SK-N-SH (cell line): ENCODE measurements at regions not wholly inside any gene's neighbourhood (a gene's known extent, or its start where the extent isn't known, plus 50 kb on each side); places are given as distances from the start of the nearest gene placed in this dataset.

Experiments
- YY1 ChIP-seq: IDR thresholded peaks from 2 replicates; pipeline ENCODE4 v1.4.0; 2012; ENCODE audit warnings: low read depth, mild to moderate bottlenecking
- TF ChIP-seq, protein P1 (sequence below): fragments of 200-600 bp; sonication (generic); IDR thresholded peaks from 2 replicates; pipeline ENCODE4 v1.6.1; 2017; ENCODE audit warnings: antibody characterized with exemption, mild to moderate bottlenecking, moderate library complexity
- TF ChIP-seq, protein P2 (sequence below): IDR thresholded peaks from 2 replicates; pipeline ENCODE4; 2012

DNA sequence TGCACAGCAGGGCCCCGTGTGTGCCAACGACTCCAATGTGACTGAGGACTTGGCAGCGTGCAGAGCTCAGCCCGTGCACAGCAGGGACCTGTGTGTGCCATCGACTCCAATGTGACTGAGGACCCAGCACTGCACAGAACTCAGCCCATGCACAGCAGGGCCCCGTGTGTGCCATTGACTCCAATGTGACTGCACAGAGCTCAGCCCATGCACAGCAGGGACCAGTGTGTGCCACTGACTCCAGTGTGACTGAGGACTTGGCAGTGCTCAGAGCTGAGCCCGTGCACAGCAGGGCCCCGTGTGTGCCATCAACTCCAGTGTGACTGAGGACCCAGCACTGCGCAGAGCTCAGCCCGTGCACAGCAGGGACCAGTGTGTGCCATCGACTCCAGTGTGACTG, 347.8 kb upstream of the B3GAT1 start:
- TF ChIP-seq, protein P1, sequence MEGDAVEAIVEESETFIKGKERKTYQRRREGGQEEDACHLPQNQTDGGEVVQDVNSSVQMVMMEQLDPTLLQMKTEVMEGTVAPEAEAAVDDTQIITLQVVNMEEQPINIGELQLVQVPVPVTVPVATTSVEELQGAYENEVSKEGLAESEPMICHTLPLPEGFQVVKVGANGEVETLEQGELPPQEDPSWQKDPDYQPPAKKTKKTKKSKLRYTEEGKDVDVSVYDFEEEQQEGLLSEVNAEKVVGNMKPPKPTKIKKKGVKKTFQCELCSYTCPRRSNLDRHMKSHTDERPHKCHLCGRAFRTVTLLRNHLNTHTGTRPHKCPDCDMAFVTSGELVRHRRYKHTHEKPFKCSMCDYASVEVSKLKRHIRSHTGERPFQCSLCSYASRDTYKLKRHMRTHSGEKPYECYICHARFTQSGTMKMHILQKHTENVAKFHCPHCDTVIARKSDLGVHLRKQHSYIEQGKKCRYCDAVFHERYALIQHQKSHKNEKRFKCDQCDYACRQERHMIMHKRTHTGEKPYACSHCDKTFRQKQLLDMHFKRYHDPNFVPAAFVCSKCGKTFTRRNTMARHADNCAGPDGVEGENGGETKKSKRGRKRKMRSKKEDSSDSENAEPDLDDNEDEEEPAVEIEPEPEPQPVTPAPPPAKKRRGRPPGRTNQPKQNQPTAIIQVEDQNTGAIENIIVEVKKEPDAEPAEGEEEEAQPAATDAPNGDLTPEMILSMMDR = no peak
- no peak for TF ChIP-seq YY1
- TF ChIP-seq, protein P2, sequence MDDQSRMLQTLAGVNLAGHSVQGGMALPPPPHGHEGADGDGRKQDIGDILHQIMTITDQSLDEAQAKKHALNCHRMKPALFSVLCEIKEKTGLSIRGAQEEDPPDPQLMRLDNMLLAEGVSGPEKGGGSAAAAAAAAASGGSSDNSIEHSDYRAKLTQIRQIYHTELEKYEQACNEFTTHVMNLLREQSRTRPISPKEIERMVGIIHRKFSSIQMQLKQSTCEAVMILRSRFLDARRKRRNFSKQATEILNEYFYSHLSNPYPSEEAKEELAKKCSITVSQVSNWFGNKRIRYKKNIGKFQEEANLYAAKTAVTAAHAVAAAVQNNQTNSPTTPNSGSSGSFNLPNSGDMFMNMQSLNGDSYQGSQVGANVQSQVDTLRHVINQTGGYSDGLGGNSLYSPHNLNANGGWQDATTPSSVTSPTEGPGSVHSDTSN = no peak
